ENCODE measurements at regions not wholly inside any gene's neighbourhood (a gene's known extent, or its start where the extent isn't known, plus 50 kb on each side); places are given as distances from the start of the nearest gene placed in this dataset.

DNA sequence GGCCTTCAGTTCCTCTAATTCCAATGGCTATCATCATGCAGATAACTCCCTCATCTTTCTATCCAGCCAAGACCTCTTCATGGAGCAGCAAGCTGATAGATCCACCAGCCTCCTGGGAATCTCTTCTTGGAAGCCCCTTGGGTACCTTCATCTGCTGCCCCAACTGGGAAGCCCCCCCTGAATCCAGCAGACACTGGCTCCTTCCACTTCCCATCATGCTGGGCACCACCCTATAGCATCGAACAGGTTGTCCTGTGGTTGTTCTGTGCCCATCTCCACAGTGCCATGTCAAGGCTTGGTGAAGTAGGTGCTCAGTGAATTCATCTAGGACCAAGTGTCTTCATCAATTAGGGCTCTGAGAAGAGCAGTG lies 410.4 kb upstream of the KLF4 start:
- Histone ChIP-seq H3K9ac (ENCODE audit: low read length) (no peak overlapping the region), H3K4me3 (ENCODE audit: low read depth, low read length) (no peak overlapping the region), H3K9me3 (ENCODE audit: control insufficient read depth, insufficient read depth, low read depth, low read length) (no peaks in the 10 kb centered on the region; the same call in 1 of the 2 replicates), H3K4me1 (ENCODE audit: control insufficient read depth, insufficient read depth, low read length) (no peaks in the 10 kb centered on the region), H3K27me3 (ENCODE audit: control insufficient read depth, insufficient read depth, low read length) (no peaks in the 10 kb centered on the region), H3K27ac (ENCODE audit: low read depth, low read length) (no peak overlapping the region), H3K36me3 (ENCODE audit: control insufficient read depth, insufficient read depth, low read length) (no peaks in the 10 kb centered on the region)

GRCh38 chr9:107898761-107899160 lies 409.2 kb upstream of the KLF4 start:
- Histone ChIP-seq H3K36me3 (ENCODE audit: control insufficient read depth, insufficient read depth, low read length) (no peaks in the 10 kb centered on the region), H3K9ac (ENCODE audit: low read length) (no peak overlapping the region), H3K4me3 (ENCODE audit: low read depth, low read length) (no peak overlapping the region), H3K27ac (ENCODE audit: low read depth, low read length) (no peak overlapping the region), H3K4me1 (ENCODE audit: control insufficient read depth, insufficient read depth, low read length) (no peaks in the 10 kb centered on the region), H3K27me3 (ENCODE audit: control insufficient read depth, insufficient read depth, low read length) (no peaks in the 10 kb centered on the region), H3K9me3 (ENCODE audit: control insufficient read depth, insufficient read depth, low read depth, low read length) (no peaks in the 10 kb centered on the region; the same call in 1 of the 2 replicates)

DNA sequence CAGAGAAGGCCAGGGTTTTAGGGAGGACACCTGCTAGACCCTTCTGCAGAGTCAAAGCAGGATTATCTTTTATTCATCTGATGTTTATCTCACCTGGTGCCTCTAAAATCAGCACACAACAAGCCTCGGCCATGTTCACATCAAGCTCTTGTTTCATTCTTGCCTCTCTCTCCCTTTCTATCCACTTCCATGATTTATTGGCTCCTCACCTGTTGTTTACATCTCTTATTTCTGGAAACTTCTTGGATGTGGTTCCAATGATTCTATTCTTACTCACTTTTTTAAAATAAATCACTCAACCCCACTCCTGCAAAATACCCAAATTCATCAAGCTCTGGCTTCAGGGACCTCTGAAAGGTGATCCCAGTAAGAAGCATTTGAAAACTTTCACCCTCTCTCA lies 407.0 kb upstream of the KLF4 start:
- H3K9me3 ChIP-seq (ENCODE audit: control insufficient read depth, insufficient read depth, low read depth, low read length) = no peaks in the 10 kb centered on the region
- H3K9ac ChIP-seq (ENCODE audit: low read length) = no peak overlapping the region
- H3K4me3 ChIP-seq (ENCODE audit: low read depth, low read length) = no peak overlapping the region
- no peaks in the 10 kb centered on the region for H3K36me3 ChIP-seq (ENCODE audit: control insufficient read depth, insufficient read depth, low read length)
- H3K27ac ChIP-seq (ENCODE audit: low read depth, low read length) = no peak overlapping the region
- H3K27me3 ChIP-seq (ENCODE audit: control insufficient read depth, insufficient read depth, low read length) = no peaks in the 10 kb centered on the region
- H3K4me1 ChIP-seq (ENCODE audit: control insufficient read depth, insufficient read depth, low read length) = no peaks in the 10 kb centered on the region

DNA sequence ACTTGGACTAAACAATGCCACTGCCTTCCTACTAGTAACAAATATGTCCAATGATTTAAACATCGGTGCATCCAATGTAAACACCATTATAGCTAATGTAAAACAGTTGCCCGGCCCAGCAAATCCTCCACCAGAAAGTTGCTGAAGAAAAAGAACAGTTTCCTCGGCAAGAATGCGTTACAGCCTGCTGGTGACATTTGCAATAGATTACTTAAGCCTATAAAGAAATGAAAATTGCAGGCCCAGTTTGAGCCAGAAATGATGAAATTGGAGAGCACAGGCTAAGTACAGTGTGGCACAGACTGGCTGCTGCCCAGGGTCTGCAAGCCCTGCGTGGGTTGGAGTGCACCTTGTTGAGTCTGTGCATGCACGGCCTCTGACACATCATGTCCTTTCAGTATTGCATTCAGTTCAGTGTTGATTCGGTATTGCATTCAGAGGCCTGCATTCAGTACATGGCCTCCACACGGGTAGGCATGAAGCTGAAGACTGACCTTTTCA lies 406.0 kb upstream of the KLF4 start:
- Histone ChIP-seq H3K9me3 (ENCODE audit: control insufficient read depth, insufficient read depth, low read depth, low read length) (peaks cover under 1% of the 10 kb centered on the region; the same call in 1 of the 2 replicates), H3K9ac (ENCODE audit: low read length) (no peak overlapping the region), H3K27ac (ENCODE audit: low read depth, low read length) (no peak overlapping the region), H3K4me3 (ENCODE audit: low read depth, low read length) (no peak overlapping the region), H3K27me3 (ENCODE audit: control insufficient read depth, insufficient read depth, low read length) (no peaks in the 10 kb centered on the region), H3K36me3 (ENCODE audit: control insufficient read depth, insufficient read depth, low read length) (no peaks in the 10 kb centered on the region), H3K4me1 (ENCODE audit: control insufficient read depth, insufficient read depth, low read length) (no peaks in the 10 kb centered on the region)

DNA sequence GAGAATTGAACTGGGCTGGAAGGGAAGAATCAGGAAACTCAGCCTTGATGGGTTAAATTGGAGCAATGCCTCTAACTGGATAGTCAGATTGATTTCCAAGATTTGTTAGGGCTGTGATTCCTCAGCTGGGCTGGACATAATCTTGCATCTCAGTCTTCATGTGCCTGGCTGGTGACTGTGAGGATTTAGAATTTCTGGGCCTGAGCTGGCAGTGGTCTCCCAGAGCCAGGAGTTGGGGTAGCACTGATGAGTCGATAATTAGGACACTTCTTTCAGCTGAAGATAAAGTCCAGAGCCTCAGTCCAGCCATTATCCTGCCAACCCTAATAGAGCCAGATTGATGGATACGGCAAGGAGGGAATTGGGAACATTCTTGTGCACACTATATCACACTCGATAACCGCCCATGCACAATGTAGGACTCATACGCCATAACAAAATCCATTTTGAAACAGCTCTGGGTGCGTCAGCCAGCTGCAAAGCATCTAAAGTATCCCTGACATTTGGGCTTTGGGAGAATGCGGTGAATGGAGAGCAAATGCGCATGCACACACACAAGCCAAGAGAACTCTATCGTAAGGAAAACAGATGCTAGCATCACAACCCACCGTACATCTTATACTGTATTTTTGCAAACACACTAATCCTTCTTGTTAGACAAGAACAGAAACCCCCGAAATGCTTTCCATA lies 405.1 kb upstream of the KLF4 start:
- no peaks in the 10 kb centered on the region for H3K4me1 ChIP-seq (ENCODE audit: control insufficient read depth, insufficient read depth, low read length)
- H3K27ac ChIP-seq (ENCODE audit: low read depth, low read length) = no peak overlapping the region
- peaks cover 3% of the 10 kb centered on the region; the same call in 1 of the 2 replicates for H3K9me3 ChIP-seq (ENCODE audit: control insufficient read depth, insufficient read depth, low read depth, low read length)
- H3K27me3 ChIP-seq (ENCODE audit: control insufficient read depth, insufficient read depth, low read length) = no peaks in the 10 kb centered on the region
- H3K4me3 ChIP-seq (ENCODE audit: low read depth, low read length) = no peak overlapping the region
- no peak overlapping the region for H3K9ac ChIP-seq (ENCODE audit: low read length)
- H3K36me3 ChIP-seq (ENCODE audit: control insufficient read depth, insufficient read depth, low read length) = no peaks in the 10 kb centered on the region

DNA sequence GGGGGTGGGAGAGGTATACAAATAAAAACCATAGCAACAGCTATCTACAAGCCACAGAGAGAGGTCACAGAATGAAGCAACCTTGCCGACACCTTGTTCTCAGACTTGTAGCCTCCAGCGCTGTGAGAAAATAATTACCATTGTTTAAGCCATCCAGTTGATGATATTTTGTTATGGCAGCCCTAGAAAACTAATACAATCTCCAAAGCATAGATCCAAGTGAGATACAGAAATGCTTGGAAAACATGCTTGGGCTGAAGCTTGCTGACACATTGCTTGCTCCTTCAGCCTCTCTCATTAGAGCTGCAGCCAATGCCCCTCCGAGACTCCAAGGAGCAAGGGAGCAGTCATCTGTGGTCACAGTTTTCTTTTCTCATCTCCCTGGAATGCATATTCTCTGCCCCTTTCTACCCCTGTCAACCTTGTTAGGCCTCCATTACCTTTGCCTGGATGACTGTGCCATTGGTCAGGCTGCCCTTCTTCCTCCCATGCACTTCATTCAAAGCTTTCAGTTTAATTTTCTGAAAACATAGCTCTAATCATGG lies 401.4 kb upstream of the KLF4 start:
- Histone ChIP-seq H3K27ac (ENCODE audit: low read depth, low read length) (no peak overlapping the region), H3K9me3 (ENCODE audit: control insufficient read depth, insufficient read depth, low read depth, low read length) (peaks cover 9% of the 10 kb centered on the region; the same call in 1 of the 2 replicates), H3K9ac (ENCODE audit: low read length) (no peak overlapping the region), H3K4me1 (ENCODE audit: control insufficient read depth, insufficient read depth, low read length) (no peaks in the 10 kb centered on the region), H3K27me3 (ENCODE audit: control insufficient read depth, insufficient read depth, low read length) (no peaks in the 10 kb centered on the region), H3K4me3 (ENCODE audit: low read depth, low read length) (no peak overlapping the region), H3K36me3 (ENCODE audit: control insufficient read depth, insufficient read depth, low read length) (no peaks in the 10 kb centered on the region)

GRCh38 chr9:107888773-107889227 lies 399.2 kb upstream of the KLF4 start:
- no peak overlapping the region for H3K27ac ChIP-seq (ENCODE audit: low read depth, low read length)
- no peak overlapping the region for H3K4me3 ChIP-seq (ENCODE audit: low read depth, low read length)
- no peak overlapping the region for H3K9ac ChIP-seq (ENCODE audit: low read length)
- peaks cover 9% of the 10 kb centered on the region; the same call in 1 of the 2 replicates for H3K9me3 ChIP-seq (ENCODE audit: control insufficient read depth, insufficient read depth, low read depth, low read length)
- no peaks in the 10 kb centered on the region for H3K4me1 ChIP-seq (ENCODE audit: control insufficient read depth, insufficient read depth, low read length)
- H3K27me3 ChIP-seq (ENCODE audit: control insufficient read depth, insufficient read depth, low read length) = no peaks in the 10 kb centered on the region
- no peaks in the 10 kb centered on the region for H3K36me3 ChIP-seq (ENCODE audit: control insufficient read depth, insufficient read depth, low read length)

- Histone ChIP-seq H3K4me3 (ENCODE audit: low read depth, low read length) (no peak overlapping the region), H3K27me3 (ENCODE audit: control insufficient read depth, insufficient read depth, low read length) (no peaks in the 10 kb centered on the region), H3K9ac (ENCODE audit: low read length) (no peak overlapping the region), H3K4me1 (ENCODE audit: control insufficient read depth, insufficient read depth, low read length) (no peaks in the 10 kb centered on the region), H3K27ac (ENCODE audit: low read depth, low read length) (no peak overlapping the region), H3K36me3 (ENCODE audit: control insufficient read depth, insufficient read depth, low read length) (no peaks in the 10 kb centered on the region), H3K9me3 (ENCODE audit: control insufficient read depth, insufficient read depth, low read depth, low read length) (peaks cover 9% of the 10 kb centered on the region; the same call in 1 of the 2 replicates)
These were observed 397.3 kb upstream of the KLF4 start for GRCh38 chr9:107886826-107887225.

DNA sequence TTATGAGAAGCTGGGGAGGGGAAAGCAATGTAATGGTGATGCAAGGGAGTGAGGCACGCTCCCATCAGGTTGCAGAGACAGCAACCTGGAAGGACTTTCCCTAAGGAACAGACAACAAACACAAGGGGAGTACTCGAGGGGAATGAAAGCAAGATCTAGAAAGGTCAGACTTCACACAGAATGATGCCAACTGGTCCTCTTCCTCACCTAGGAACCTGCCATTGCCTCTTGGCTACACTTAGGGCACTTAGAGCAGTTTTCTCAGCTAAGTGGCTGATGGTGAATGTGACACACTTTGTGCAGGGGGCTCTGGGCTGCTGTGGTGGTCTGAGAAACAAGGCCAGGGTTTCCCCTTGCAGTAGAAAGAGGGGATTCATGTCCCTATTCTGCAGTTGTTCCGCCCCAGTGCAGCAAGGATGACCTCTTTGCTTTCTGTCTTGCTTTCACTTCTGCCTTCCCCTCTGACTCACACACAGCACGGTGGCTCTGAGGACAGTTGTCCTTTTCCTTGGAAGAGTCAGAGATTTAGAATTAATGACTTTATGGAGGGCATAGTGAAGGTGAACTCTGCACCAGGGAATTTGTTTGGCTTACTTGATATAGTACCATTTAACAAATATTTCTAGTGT lies 394.0 kb upstream of the KLF4 start:
- H3K9ac ChIP-seq (ENCODE audit: low read length) = no peak overlapping the region
- H3K27ac ChIP-seq (ENCODE audit: low read depth, low read length) = no peak overlapping the region
- H3K4me1 ChIP-seq (ENCODE audit: control insufficient read depth, insufficient read depth, low read length) = no peaks in the 10 kb centered on the region
- H3K9me3 ChIP-seq (ENCODE audit: control insufficient read depth, insufficient read depth, low read depth, low read length) = 0 out of 2 replicates have a peak, but pooled peaks cover 6% of the 10 kb centered on the region
- no peak overlapping the region for H3K4me3 ChIP-seq (ENCODE audit: low read depth, low read length)
- no peaks in the 10 kb centered on the region for H3K27me3 ChIP-seq (ENCODE audit: control insufficient read depth, insufficient read depth, low read length)
- H3K36me3 ChIP-seq (ENCODE audit: control insufficient read depth, insufficient read depth, low read length) = no peaks in the 10 kb centered on the region

GRCh38 chr9:107881626-107882300 lies 392.2 kb upstream of the KLF4 start:
- H3K9me3 ChIP-seq (ENCODE audit: control insufficient read depth, insufficient read depth, low read depth, low read length) = no peaks in the 10 kb centered on the region
- H3K27me3 ChIP-seq (ENCODE audit: control insufficient read depth, insufficient read depth, low read length) = no peaks in the 10 kb centered on the region
- no peak overlapping the region for H3K4me3 ChIP-seq (ENCODE audit: low read depth, low read length)
- no peak overlapping the region for H3K27ac ChIP-seq (ENCODE audit: low read depth, low read length)
- no peaks in the 10 kb centered on the region for H3K4me1 ChIP-seq (ENCODE audit: control insufficient read depth, insufficient read depth, low read length)
- no peaks in the 10 kb centered on the region for H3K36me3 ChIP-seq (ENCODE audit: control insufficient read depth, insufficient read depth, low read length)
- H3K9ac ChIP-seq (ENCODE audit: low read length) = no peak overlapping the region

GRCh38 chr9:107878462-107878861 lies 388.9 kb upstream of the KLF4 start:
- no peak overlapping the region for H3K9ac ChIP-seq (ENCODE audit: low read length)
- H3K4me3 ChIP-seq (ENCODE audit: low read depth, low read length) = no peak overlapping the region
- H3K9me3 ChIP-seq (ENCODE audit: control insufficient read depth, insufficient read depth, low read depth, low read length) = no peaks in the 10 kb centered on the region
- H3K27me3 ChIP-seq (ENCODE audit: control insufficient read depth, insufficient read depth, low read length) = no peaks in the 10 kb centered on the region
- no peaks in the 10 kb centered on the region for H3K4me1 ChIP-seq (ENCODE audit: control insufficient read depth, insufficient read depth, low read length)
- no peaks in the 10 kb centered on the region for H3K36me3 ChIP-seq (ENCODE audit: control insufficient read depth, insufficient read depth, low read length)
- no peak overlapping the region for H3K27ac ChIP-seq (ENCODE audit: low read depth, low read length)

Measured in HUES6 (cell line).